ENCODE measurements at regions not wholly inside any gene's neighbourhood (a gene's known extent, or its start where the extent isn't known, plus 50 kb on each side); places are given as distances from the start of the nearest gene placed in this dataset.

DNA sequence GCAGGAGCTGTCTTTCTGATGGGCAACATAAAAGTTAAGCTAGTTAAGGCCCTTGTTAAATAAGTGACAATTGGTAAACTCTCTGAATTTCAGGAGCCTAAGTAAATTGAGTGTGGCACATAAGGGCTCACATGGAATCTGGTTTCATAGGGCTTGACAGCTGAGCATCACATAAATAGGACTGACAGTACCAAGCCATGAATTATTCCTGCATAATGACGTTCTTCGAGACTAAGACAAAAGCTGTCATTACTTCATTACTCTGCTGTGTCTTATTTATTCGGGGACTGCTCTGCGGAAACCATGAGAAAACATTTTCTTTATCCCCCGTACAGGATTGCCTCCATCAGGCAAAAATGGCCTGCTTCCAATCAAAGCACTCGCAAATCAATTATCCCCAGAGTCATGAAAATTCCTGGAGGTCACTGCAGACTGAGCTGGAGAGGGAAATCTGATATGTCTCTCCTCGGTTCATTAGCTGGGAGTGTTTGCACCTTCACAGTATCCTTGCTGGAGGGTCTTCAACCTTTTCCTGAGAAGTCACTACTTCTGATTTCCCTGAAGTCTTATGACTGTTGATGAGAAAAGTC, 311.4 kb downstream of the CDH26 start:
- TF ChIP-seq SPI1 (IDR thresholded peaks at IDR 0.05; ENCODE audit: borderline replicate concordance, low read depth), result no peak
- TF ChIP-seq, protein P1, sequence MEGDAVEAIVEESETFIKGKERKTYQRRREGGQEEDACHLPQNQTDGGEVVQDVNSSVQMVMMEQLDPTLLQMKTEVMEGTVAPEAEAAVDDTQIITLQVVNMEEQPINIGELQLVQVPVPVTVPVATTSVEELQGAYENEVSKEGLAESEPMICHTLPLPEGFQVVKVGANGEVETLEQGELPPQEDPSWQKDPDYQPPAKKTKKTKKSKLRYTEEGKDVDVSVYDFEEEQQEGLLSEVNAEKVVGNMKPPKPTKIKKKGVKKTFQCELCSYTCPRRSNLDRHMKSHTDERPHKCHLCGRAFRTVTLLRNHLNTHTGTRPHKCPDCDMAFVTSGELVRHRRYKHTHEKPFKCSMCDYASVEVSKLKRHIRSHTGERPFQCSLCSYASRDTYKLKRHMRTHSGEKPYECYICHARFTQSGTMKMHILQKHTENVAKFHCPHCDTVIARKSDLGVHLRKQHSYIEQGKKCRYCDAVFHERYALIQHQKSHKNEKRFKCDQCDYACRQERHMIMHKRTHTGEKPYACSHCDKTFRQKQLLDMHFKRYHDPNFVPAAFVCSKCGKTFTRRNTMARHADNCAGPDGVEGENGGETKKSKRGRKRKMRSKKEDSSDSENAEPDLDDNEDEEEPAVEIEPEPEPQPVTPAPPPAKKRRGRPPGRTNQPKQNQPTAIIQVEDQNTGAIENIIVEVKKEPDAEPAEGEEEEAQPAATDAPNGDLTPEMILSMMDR (IDR thresholded peaks at IDR 0.05; ENCODE audit: insufficient read depth, low read length), result no peak
- no peak for TF ChIP-seq POLR2AphosphoS5 (IDR thresholded peaks at IDR 0.05; ENCODE audit: low read depth)

Measured in HL-60 (cell line).